KMS-11 (cell line): ENCODE measurements at regions not wholly inside any gene's neighbourhood (a gene's known extent, or its start where the extent isn't known, plus 50 kb on each side); places are given as distances from the start of the nearest gene placed in this dataset.
"Not testable (repeated sequence)": the region's sequence is repeated elsewhere in the genome, so short reads cannot be mapped to it uniquely, and the experiment has no call there.

Source experiments
- H2AFZ ChIP-seq: fragments of 200-600 bp; sonication (generic); 2 replicates; pipeline ENCODE4 v1.6.1; 2016; ENCODE audit warnings: antibody characterized with exemption, mixed run types, low read depth
- H3K27ac ChIP-seq: fragments of 200-600 bp; sonication (generic); 2 replicates; pipeline ENCODE4 v1.6.1; 2016; ENCODE audit warnings: mild to moderate bottlenecking, mixed run types
- H3K27me3 ChIP-seq: fragments of 200-600 bp; sonication (generic); 2 replicates; pipeline ENCODE4 v1.6.1; 2017; ENCODE audit warnings: mild to moderate bottlenecking, low read depth, mixed run types, moderate library complexity; ENCODE audit not compliant: insufficient read depth
- H3K36me3 ChIP-seq: fragments of 200-600 bp; sonication (generic); 2 replicates; pipeline ENCODE4 v1.6.1; 2017; ENCODE audit warnings: mild to moderate bottlenecking, mixed run types; ENCODE audit not compliant: insufficient read depth
- H3K4me1 ChIP-seq: fragments of 200-600 bp; sonication (generic); 2 replicates; pipeline ENCODE4 v1.6.1; 2016; ENCODE audit warnings: mild to moderate bottlenecking, low read depth, mixed run types; ENCODE audit not compliant: poor library complexity, severe bottlenecking
- H3K4me2 ChIP-seq: fragments of 200-600 bp; sonication (generic); 2 replicates; pipeline ENCODE4 v1.7.0; 2016; ENCODE audit warnings: mild to moderate bottlenecking, mixed run types
- H3K4me3 ChIP-seq: fragments of 200-600 bp; sonication (generic); IDR thresholded peaks from 2 replicates; pipeline ENCODE4 v1.6.1; 2017; ENCODE audit warnings: low read depth, low read length, mixed read lengths; ENCODE audit not compliant: insufficient read depth
- H3K79me2 ChIP-seq: fragments of 200-600 bp; sonication (generic); 2 replicates; pipeline ENCODE4 v1.6.1; 2016; ENCODE audit warnings: low read depth, mixed run types; ENCODE audit not compliant: insufficient read depth
- H3K9ac ChIP-seq: fragments of 200-600 bp; sonication (generic); 2 replicates; pipeline ENCODE4 v1.6.1; 2016; ENCODE audit warnings: mild to moderate bottlenecking, mixed run types
- H4K20me1 ChIP-seq: fragments of 200-600 bp; sonication (generic); 2 replicates; pipeline ENCODE4 v1.6.1; 2016; ENCODE audit warnings: mild to moderate bottlenecking, mixed run types; ENCODE audit not compliant: insufficient read depth
- TF ChIP-seq, protein P1 (sequence below): fragments of 200-600 bp; sonication (generic); conservative IDR thresholded peaks from 2 replicates; pipeline ENCODE4 v1.6.1; 2017; ENCODE audit warnings: low read depth, mild to moderate bottlenecking, antibody characterized with exemption, low read length, moderate library complexity, mixed read lengths

DNA sequence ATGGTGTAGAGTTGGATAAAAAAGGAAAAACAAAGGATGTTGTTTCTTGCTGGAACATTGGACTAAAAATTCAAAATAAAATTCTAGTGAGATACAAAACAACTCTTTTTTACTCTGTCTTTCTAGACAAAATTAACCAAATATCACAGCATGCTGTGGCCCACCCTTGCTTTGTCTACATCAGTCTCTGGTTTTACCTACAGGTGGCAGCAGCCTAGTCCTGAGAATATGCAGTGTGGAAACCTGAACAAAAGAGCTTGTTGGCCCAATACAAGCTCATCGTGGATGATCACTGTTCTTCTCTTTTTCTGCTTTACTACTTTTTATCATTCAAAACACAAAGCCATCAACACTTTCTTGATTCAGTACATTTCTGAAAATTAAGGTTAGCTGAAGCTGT lies 210.4 kb downstream of the CDH19 start:
- Histone ChIP-seq H3K9ac (no peak overlapping the region), H4K20me1 (no peaks in the 10 kb centered on the region), H3K4me3 (no peak overlapping the region), H2AFZ (no peak overlapping the region), H3K36me3 (no peaks in the 10 kb centered on the region), H3K4me2 (no peak overlapping the region), H3K79me2 (no peaks in the 10 kb centered on the region; the same call in 1 of the 2 replicates), H3K27me3 (no peaks in the 10 kb centered on the region), H3K4me1 (no peaks in the 10 kb centered on the region), H3K27ac (no peak overlapping the region)
- TF ChIP-seq, protein P1, sequence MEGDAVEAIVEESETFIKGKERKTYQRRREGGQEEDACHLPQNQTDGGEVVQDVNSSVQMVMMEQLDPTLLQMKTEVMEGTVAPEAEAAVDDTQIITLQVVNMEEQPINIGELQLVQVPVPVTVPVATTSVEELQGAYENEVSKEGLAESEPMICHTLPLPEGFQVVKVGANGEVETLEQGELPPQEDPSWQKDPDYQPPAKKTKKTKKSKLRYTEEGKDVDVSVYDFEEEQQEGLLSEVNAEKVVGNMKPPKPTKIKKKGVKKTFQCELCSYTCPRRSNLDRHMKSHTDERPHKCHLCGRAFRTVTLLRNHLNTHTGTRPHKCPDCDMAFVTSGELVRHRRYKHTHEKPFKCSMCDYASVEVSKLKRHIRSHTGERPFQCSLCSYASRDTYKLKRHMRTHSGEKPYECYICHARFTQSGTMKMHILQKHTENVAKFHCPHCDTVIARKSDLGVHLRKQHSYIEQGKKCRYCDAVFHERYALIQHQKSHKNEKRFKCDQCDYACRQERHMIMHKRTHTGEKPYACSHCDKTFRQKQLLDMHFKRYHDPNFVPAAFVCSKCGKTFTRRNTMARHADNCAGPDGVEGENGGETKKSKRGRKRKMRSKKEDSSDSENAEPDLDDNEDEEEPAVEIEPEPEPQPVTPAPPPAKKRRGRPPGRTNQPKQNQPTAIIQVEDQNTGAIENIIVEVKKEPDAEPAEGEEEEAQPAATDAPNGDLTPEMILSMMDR: no peak

DNA sequence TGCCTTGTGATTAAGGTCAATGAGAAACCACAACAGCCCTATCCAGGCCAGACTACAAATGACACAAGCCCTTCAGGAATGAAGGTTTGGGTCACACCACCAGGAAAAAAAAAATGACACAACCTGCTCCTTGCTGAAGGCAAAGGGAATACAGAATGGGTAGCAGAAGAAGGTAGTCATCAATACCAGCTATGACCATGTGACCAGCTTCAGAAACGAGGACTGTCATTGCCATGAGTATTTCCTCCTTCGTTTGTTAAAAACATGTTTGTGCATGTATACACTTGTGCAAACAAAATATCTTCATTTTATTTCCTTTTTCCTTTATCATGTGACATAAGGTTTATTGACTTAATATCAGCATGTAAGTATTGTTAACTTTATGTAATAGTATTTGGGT lies 226.6 kb downstream of the CDH19 start:
- no peaks in the 10 kb centered on the region for H3K27me3 ChIP-seq
- no peaks in the 10 kb centered on the region for H3K4me1 ChIP-seq
- no peaks in the 10 kb centered on the region for H3K36me3 ChIP-seq
- no peaks in the 10 kb centered on the region for H4K20me1 ChIP-seq
- no peak overlapping the region for H3K9ac ChIP-seq
- H3K27ac ChIP-seq: no peak overlapping the region
- H3K4me3 ChIP-seq: no peak overlapping the region
- no peaks in the 10 kb centered on the region for H3K79me2 ChIP-seq
- H3K4me2 ChIP-seq: no peak overlapping the region
- no peak overlapping the region for H2AFZ ChIP-seq
- TF ChIP-seq, protein P1: no peak

DNA sequence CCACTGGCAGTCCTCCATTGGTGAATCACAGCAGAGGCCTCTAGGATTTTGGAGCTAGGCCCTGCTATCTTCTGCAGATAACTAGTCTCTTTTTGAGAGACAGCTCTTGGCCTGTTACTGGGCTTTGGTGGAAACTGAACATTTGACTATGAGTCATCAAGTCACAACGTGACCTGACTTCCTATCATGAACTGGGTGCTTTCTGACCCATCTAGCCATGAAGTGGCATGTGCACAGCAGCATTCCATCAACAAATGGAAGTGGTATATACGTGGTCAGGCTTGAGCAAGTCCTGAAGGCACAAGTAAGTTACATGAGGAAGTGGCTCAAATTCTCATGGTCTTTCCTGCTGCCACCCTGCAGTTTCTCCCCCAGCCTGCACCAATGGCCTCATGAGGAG lies 228.5 kb downstream of the CDH19 start:
- not testable (repeated sequence) for H3K9ac ChIP-seq, H3K79me2 ChIP-seq, H4K20me1 ChIP-seq, H2AFZ ChIP-seq, H3K27ac ChIP-seq, H3K36me3 ChIP-seq, H3K4me2 ChIP-seq, H3K4me3 ChIP-seq, H3K4me1 ChIP-seq, H3K27me3 ChIP-seq

DNA sequence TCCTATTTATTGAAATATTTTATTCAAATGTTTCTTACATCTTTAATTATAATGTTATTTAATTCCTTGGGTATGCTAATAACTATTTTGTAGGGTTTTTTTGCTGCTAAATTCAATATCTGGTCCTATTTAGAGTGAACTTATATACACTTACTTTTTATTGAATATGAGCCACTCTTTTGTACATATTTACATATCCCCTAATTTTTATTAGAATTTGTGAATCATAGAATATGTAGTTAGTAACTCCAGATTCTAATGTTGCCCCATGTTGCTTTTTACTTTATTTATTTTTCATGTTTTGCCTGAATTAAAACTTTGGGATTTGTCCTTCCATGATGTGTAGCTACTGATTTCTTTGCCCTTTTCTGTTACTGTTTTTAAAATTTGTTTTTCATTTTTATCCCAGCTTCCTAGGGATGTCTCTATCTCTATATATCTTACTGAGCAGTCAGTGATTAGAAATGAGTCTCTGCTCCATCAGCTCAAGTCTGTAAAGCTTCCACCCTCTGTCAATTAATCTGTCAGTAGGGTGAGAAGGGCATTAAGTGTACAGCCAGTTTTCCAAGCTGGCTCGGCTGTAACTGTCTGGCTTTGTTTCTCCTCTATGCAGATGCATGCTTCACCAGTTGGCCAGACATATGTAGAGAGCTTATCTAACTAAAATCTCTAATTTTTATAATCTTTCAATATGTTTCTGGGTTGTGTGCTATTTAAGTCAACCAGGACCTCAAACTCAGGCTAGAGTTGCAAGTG lies 256.9 kb downstream of the CDH19 start:
- no peak overlapping the region for H3K27ac ChIP-seq

DNA sequence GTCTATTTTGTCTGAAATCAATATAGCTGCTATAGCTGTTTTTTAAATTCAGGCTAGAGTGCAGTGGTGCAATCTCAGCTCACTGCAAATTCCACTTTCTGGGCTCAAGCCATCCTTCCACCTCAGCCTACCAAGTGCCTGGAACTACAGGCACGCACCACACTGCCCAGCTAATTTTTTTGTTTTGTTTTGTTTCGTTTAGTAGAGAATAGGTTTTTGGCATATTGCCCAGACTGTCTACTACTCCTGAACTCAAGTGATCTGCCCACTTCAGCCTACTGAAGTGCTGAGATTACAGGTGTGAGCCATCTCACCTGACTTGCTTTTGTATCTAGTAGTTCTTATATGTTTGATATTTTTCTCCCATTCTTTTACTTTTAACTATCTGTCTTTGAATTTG lies 259.7 kb downstream of the CDH19 start:
- Histone ChIP-seq H3K79me2 (no peaks in the 10 kb centered on the region), H3K36me3 (no peaks in the 10 kb centered on the region), H3K27me3 (no peaks in the 10 kb centered on the region), H4K20me1 (no peaks in the 10 kb centered on the region), H3K9ac (no peak overlapping the region), H3K4me1 (no peaks in the 10 kb centered on the region), H3K27ac (no peak overlapping the region), H3K4me3 (no peak overlapping the region), H3K4me2 (no peak overlapping the region), H2AFZ (no peak overlapping the region)
- TF ChIP-seq, protein P1: no peak

More for the DNA sequence above, 256.9 kb downstream of the CDH19 start:
- Histone ChIP-seq H2AFZ (no peak overlapping the region), H3K4me2 (no peak overlapping the region), H3K4me3 (no peak overlapping the region), H3K36me3 (no peaks in the 10 kb centered on the region), H4K20me1 (no peaks in the 10 kb centered on the region), H3K27me3 (no peaks in the 10 kb centered on the region), H3K4me1 (no peaks in the 10 kb centered on the region), H3K79me2 (no peaks in the 10 kb centered on the region), H3K9ac (no peak overlapping the region)
- TF ChIP-seq, protein P1: no peak
